ENCODE measurements at regions not wholly inside any gene's neighbourhood (a gene's known extent, or its start where the extent isn't known, plus 50 kb on each side); places are given as distances from the start of the nearest gene placed in this dataset.

DNA sequence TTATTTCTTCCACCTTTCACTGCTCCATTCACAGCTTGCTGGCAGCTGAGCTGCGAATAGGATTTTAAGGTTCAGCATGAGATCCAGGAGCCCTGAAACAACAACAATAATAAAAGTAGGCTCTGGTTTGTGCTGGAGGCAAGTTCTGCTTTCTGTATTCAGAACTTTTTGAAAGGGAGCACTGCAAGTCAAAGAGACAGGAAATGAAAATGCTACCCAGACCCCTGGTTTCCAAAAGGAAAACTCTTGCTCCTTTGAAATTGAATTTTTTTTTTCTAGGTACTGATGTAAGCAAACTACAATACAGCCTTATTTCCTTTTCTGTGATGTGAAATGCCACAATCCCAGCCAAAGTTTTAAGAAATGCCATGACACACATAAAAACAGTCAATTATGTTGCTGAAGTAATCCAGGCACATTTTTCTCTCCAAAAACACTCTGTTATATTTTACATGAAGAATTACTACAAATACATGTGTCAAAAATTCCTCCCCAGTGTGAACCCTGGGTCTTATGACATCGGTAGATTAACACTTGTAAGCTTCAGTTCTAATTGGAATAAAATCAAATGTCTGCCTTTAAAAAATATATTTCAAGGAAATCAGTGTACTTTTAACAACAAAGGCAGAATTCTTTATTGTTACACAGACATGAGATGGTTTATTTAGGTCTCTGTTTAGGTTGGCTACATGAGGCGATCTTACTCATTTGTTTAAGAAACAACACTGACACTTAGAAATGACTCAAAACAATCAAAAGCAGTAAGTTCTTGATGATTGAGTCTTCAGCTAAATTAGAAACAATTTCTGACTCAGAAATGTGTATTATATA is 656.7 kb downstream of the EPHA7 start:
- ATAC-seq (no peak), DNase-seq (no peak)
- TF ChIP-seq, protein P1, sequence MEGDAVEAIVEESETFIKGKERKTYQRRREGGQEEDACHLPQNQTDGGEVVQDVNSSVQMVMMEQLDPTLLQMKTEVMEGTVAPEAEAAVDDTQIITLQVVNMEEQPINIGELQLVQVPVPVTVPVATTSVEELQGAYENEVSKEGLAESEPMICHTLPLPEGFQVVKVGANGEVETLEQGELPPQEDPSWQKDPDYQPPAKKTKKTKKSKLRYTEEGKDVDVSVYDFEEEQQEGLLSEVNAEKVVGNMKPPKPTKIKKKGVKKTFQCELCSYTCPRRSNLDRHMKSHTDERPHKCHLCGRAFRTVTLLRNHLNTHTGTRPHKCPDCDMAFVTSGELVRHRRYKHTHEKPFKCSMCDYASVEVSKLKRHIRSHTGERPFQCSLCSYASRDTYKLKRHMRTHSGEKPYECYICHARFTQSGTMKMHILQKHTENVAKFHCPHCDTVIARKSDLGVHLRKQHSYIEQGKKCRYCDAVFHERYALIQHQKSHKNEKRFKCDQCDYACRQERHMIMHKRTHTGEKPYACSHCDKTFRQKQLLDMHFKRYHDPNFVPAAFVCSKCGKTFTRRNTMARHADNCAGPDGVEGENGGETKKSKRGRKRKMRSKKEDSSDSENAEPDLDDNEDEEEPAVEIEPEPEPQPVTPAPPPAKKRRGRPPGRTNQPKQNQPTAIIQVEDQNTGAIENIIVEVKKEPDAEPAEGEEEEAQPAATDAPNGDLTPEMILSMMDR (IDR thresholded peaks at IDR 0.05), result no peak
- no peak overlapping the region for H3K4me3 ChIP-seq
- H3K27ac ChIP-seq, result no peak overlapping the region
- no peaks in the 10 kb centered on the region for H3K27me3 ChIP-seq
- intact Hi-C loops (cut with DNase I), result no loop called here
- no peaks in the 10 kb centered on the region for H3K36me3 ChIP-seq
- H3K4me1 ChIP-seq, result no peaks in the 10 kb centered on the region
- no peaks in the 10 kb centered on the region for H3K9me3 ChIP-seq

DNA sequence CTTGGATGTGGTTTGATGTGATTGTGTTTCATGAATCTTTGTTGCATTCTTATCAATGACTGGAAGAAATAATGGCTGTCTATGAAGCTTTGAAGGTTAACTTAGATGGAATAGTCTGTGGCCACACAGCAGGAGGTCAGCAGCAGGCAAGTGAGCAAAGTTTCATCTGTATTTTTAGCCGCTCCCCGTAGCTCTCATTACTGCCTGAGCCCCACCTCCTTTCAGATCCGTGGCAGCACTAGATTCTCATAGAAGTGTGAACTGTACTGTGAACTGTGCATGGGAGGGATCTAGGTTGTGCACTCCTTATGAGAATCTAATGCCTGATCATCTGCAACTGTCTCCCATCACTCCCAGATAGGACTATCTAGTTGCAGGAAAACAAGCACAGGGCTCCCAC is 660.2 kb downstream of the EPHA7 start:
- intact Hi-C loops (cut with DNase I), result no loop called here
- ATAC-seq (no peak), DNase-seq (no peak)
- no peaks in the 10 kb centered on the region for H3K4me1 ChIP-seq
- no peaks in the 10 kb centered on the region for H3K27me3 ChIP-seq
- H3K27ac ChIP-seq, result no peak overlapping the region
- no peaks in the 10 kb centered on the region for H3K9me3 ChIP-seq
- H3K36me3 ChIP-seq, result no peaks in the 10 kb centered on the region
- TF ChIP-seq, protein P1 (IDR thresholded peaks at IDR 0.05), result no peak
- H3K4me3 ChIP-seq, result no peak overlapping the region

DNA sequence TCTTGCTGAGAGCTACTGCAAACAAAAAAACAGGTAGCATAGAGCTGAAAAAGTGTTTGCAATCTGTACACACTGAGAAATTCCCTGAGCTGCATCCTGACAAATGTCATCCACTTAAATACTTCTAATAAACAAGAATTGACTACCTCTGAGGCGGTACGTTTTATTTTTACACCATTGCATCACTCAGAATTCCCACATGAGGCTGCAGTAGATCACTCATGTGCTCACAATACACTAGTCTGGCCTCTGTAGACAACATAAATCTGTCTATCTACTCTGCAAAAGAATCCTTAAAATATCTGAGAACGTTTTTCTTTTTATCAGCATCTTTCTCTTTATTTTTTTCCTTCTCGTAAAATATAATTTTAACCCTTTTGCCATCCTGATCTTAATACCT is 661.4 kb downstream of the EPHA7 start:
- no peak for DNase-seq
- Histone ChIP-seq H3K4me3 (no peak overlapping the region), H3K4me1 (no peaks in the 10 kb centered on the region), H3K27ac (no peak overlapping the region), H3K27me3 (no peaks in the 10 kb centered on the region), H3K9me3 (no peaks in the 10 kb centered on the region), H3K36me3 (no peaks in the 10 kb centered on the region)
- TF ChIP-seq, protein P1 (IDR thresholded peaks at IDR 0.05), result no peak
- ATAC-seq, result no peak
- intact Hi-C loops (cut with DNase I), result no loop called here

DNA sequence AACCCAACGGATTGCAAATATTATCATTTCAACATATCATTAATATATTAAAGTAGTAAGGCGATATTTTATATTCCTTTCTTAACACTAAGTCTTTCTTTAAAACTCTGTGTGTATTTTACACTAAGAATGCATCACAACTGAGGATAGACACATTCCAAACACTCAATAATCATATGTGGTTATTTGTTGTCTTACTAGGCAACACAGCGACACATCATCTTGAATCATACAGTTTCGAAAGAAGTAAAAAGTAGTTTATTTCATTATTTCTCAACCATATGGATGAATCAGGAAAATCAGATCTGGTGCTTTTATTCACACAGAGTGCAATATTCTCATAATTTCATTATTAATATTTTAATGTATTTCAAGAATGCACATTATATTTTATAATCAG is 662.4 kb downstream of the EPHA7 start:
- intact Hi-C loops (cut with DNase I), result no loop called here
- DNase-seq (no peak), ATAC-seq (no peak)
- no peaks in the 10 kb centered on the region for H3K36me3 ChIP-seq
- H3K27me3 ChIP-seq, result no peaks in the 10 kb centered on the region
- peaks cover 6% of the 10 kb centered on the region for H3K9me3 ChIP-seq
- TF ChIP-seq, protein P1 (IDR thresholded peaks at IDR 0.05), result no peak
- no peak overlapping the region for H3K4me3 ChIP-seq
- no peaks in the 10 kb centered on the region for H3K4me1 ChIP-seq
- no peak overlapping the region for H3K27ac ChIP-seq

DNA sequence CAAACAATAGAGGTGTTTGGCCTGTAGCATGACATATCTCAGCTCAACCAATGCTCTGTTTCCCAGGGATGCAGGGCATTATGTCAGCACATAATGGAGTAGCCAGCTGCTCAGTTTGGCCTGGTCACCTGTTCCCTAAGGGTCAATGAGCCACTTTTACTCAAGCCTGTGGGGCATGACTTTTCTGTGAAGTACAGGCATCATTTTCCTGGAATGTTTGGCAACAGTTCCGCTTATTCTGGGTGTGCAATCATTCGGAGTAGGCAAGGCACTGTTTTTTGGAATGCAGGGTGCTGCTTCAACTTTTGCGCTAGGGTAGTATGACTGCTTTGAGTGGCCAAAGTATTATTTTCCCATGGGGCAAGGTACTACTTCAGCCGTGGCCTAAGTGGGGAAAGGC is 665.4 kb downstream of the EPHA7 start:
- H3K9me3 ChIP-seq, result peaks cover 8% of the 10 kb centered on the region
- TF ChIP-seq, protein P1 (IDR thresholded peaks at IDR 0.05), result no peak
- no peaks in the 10 kb centered on the region for H3K27me3 ChIP-seq
- intact Hi-C loops (cut with DNase I), result no loop called here
- no peak overlapping the region for H3K4me3 ChIP-seq
- H3K36me3 ChIP-seq, result no peaks in the 10 kb centered on the region
- DNase-seq, result no peak
- H3K4me1 ChIP-seq, result no peaks in the 10 kb centered on the region
- no peak overlapping the region for H3K27ac ChIP-seq
- peak; percentile 87 for ATAC-seq

Measured in upper lobe of right lung (tissue), 1 donor.